Prostate gland (tissue), 2 donors: ENCODE measurements at regions not wholly inside any gene's neighbourhood (a gene's known extent, or its start where the extent isn't known, plus 50 kb on each side); places are given as distances from the start of the nearest gene placed in this dataset.
"Not testable (repeated sequence)": the region's sequence is repeated elsewhere in the genome, so short reads cannot be mapped to it uniquely, and the experiment has no call there.

Source experiments
- DNase-seq: peaks from one replicate; pipeline ENCODE4 v3.0.0-alpha.2; 2019; ENCODE audit warnings: low spot score
- H3K27ac ChIP-seq, 2 donors: fragments of 200-600 bp; sonication (generic); 2 replicates each; pipeline ENCODE4 v1.5.1; 2017 to 2019
- H3K27me3 ChIP-seq: fragments of 200-600 bp; sonication (generic); replicated peaks from 2 replicates; pipeline ENCODE4 v1.5.1; 2019; ENCODE audit not compliant: insufficient read depth
- H3K36me3 ChIP-seq, 2 donors: fragments of 200-600 bp; sonication (generic); 1 replicate in 1 of 2; 2 replicates in 1 of 2; pipeline versions ENCODE4 v1.5.1 to v1.8.1; 2017 to 2019
- H3K4me1 ChIP-seq: fragments of 200-600 bp; sonication (generic); replicated peaks from 2 replicates; pipeline ENCODE4 v1.5.1; 2019
- H3K4me3 ChIP-seq, 2 donors: fragments of 200-600 bp; sonication (generic); 2 replicates each; pipeline ENCODE4 v1.5.1; 2017 to 2019
- H3K9me3 ChIP-seq: fragments of 200-600 bp; sonication (generic); 2 replicates; pipeline ENCODE4 v1.5.1; 2017
- POLR2A ChIP-seq: fragments of 450-650 bp; IDR thresholded peaks from one replicate; pipeline ENCODE4 v1.6.1; 2016; ENCODE audit warnings: antibody characterized with exemption, mild to moderate bottlenecking
- POLR2AphosphoS5 ChIP-seq: sonication (generic); formaldehyde crosslinking; IDR thresholded peaks from one replicate; pipeline ENCODE4 v1.6.1; 2017; ENCODE audit warnings: antibody characterized with exemption
- WGBS: methylation state at CpG from one replicate; pipeline ENCODE4 v1.1.5; 2018; 5-methylcytosine and 5-hydroxymethylcytosine counted together
- intact Hi-C: fragments of 100-400 bp; cut with DNase I; formaldehyde crosslinking; loops from one replicate; pipeline ENCODE4 v1.14.2; 2022
- TF ChIP-seq, protein P1 (sequence below), 4 experiments: fragments of 200-600 bp in 2 of 4; fragments of 450-650 bp in 2 of 4; sonication (generic) in 2 of 4; IDR thresholded peaks; 1 replicate in 3 of 4; 2 replicates in 1 of 4; pipeline ENCODE4 v1.5.1; 2016 to 2019; ENCODE audit warnings: antibody characterized with exemption in 4 of 4, mild to moderate bottlenecking in 2 of 4, moderate library complexity in 2 of 4

- Histone ChIP-seq H3K4me3 (no peak overlapping the region), H3K27ac (no peak overlapping the region), H3K36me3 (no peaks in the 10 kb centered on the region), H3K27me3 (no peaks in the 10 kb centered on the region), H3K9me3 (no peaks in the 10 kb centered on the region), H3K4me1 (no peaks in the 10 kb centered on the region)
- DNase-seq, result no peak
- WGBS, result 80% methylated on average over 6 of the region's 6 CpGs
- TF ChIP-seq, protein P1, sequence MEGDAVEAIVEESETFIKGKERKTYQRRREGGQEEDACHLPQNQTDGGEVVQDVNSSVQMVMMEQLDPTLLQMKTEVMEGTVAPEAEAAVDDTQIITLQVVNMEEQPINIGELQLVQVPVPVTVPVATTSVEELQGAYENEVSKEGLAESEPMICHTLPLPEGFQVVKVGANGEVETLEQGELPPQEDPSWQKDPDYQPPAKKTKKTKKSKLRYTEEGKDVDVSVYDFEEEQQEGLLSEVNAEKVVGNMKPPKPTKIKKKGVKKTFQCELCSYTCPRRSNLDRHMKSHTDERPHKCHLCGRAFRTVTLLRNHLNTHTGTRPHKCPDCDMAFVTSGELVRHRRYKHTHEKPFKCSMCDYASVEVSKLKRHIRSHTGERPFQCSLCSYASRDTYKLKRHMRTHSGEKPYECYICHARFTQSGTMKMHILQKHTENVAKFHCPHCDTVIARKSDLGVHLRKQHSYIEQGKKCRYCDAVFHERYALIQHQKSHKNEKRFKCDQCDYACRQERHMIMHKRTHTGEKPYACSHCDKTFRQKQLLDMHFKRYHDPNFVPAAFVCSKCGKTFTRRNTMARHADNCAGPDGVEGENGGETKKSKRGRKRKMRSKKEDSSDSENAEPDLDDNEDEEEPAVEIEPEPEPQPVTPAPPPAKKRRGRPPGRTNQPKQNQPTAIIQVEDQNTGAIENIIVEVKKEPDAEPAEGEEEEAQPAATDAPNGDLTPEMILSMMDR (IDR thresholded peaks at IDR 0.05), result no peak
- TF ChIP-seq POLR2A (no peak), POLR2AphosphoS5 (no peak)
- intact Hi-C loops, result no loop called here
Measured at GRCh38 chr7:86391813-86392212, 251.9 kb upstream of the GRM3 start.

DNA sequence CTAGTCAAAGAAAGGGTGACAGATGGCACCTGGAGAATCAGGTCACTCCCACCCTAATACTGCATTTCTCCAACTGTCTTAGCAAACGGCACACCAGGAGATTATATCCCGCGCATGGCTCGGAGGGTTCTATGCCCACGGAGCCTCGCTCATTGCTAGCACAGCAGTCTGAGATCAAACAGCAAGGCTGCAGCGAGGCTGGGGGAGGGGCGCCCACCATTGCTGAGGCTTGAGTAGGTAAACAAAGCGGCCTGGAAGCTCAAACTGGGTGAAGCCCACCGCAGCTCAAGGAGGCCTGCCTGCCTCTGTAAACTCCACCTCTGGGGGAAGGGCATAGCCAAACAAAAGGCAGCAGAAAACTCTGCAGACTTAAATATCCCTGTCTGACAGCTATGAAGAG is 268.1 kb upstream of the GRM3 start:
- H3K27ac ChIP-seq, H3K4me1 ChIP-seq, intact Hi-C loops, DNase-seq, H3K36me3 ChIP-seq, H3K27me3 ChIP-seq, H3K4me3 ChIP-seq, H3K9me3 ChIP-seq: not testable (repeated sequence)
- 92% methylated on average over 10 of the region's 10 CpGs for WGBS

- H3K9me3 ChIP-seq, result no peaks in the 10 kb centered on the region
- TF ChIP-seq, protein P1 (IDR thresholded peaks at IDR 0.05), result no peak
- TF ChIP-seq POLR2AphosphoS5 (no peak), POLR2A (no peak)
- DNase-seq, result no peak
- H3K4me3 ChIP-seq, result no peak overlapping the region
- no peaks in the 10 kb centered on the region for H3K4me1 ChIP-seq
- no peaks in the 10 kb centered on the region for H3K27me3 ChIP-seq
- H3K36me3 ChIP-seq, result no peaks in the 10 kb centered on the region
- intact Hi-C loops, result no loop called here
- 90% methylated on average over 3 of the region's 3 CpGs for WGBS
- H3K27ac ChIP-seq, result no peak overlapping the region
Measured at GRCh38 chr7:86372262-86372661, 271.4 kb upstream of the GRM3 start.

GRCh38 chr7:86366946-86367345 is 276.8 kb upstream of the GRM3 start:
- Histone ChIP-seq H3K36me3 (no peaks in the 10 kb centered on the region), H3K4me1 (no peaks in the 10 kb centered on the region), H3K4me3 (no peak overlapping the region), H3K27me3 (no peaks in the 10 kb centered on the region), H3K27ac (no peak overlapping the region), H3K9me3 (no peaks in the 10 kb centered on the region)
- no peak for DNase-seq
- intact Hi-C loops, result no loop called here
- TF ChIP-seq, protein P1 (IDR thresholded peaks at IDR 0.05), result no peak
- TF ChIP-seq POLR2AphosphoS5, result no peak
- TF ChIP-seq POLR2A, result no peak

DNA sequence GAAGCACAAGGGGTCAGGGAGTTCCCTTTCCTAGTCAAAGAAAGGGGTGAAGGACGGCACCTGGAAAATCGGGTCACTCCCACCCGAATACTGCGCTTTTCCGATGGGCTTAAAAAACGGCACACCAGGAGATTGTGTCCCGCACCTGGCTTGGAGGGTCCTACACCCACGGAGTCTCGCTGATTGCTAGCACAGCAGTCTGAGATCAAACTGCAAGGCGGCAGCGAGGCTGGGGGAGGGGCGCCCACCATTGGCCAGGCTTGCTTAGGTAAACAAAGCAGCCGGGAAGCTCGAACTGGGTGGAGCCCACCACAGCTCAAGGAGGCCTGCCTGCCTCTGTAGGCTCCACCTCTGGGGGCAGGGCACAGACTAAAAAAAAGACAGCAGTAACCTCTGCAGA is 303.3 kb upstream of the GRM3 start:
- H3K4me1 ChIP-seq, H3K27me3 ChIP-seq, DNase-seq, H3K27ac ChIP-seq, H3K9me3 ChIP-seq, intact Hi-C loops, H3K4me3 ChIP-seq, H3K36me3 ChIP-seq: not testable (repeated sequence)
- WGBS, result 76% methylated on average over 14 of the region's 14 CpGs

DNA sequence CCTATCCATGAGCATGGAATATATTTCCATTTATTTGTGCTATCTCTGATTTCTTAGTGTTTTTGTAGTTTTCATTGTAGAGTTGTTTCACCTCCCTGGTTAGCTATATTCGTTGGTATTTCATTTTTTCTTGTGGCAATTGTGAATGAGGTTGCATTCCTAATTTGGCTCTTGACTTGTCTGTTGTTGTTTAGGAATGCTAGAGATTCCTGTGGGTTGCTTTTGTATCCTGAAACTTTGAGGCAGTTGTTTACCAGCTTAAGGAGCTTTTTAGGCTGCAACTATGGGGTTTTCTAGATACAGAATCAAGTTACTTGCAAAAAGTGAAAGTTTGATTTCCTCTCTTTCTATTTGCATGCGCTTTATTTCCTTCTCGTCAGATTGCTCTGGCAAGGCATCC is 304.7 kb upstream of the GRM3 start:
- TF ChIP-seq, protein P1 (IDR thresholded peaks at IDR 0.05), result no peak
- TF ChIP-seq POLR2AphosphoS5 (no peak), POLR2A (no peak)
- Histone ChIP-seq H3K27ac (no peak overlapping the region), H3K36me3 (no peaks in the 10 kb centered on the region), H3K4me3 (no peak overlapping the region), H3K9me3 (no peaks in the 10 kb centered on the region), H3K27me3 (no peaks in the 10 kb centered on the region), H3K4me1 (no peaks in the 10 kb centered on the region)
- intact Hi-C loops, result no loop called here
- WGBS, result 77% methylated on average over 3 of the region's 3 CpGs
- DNase-seq, result no peak
